IMR-90 (cell line): ENCODE measurements at regions not wholly inside any gene's neighbourhood (a gene's known extent, or its start where the extent isn't known, plus 50 kb on each side); places are given as distances from the start of the nearest gene placed in this dataset.

Experiments
- ATAC-seq: fragments of 200-7000 bp; cut with Tn5 transposase; 2 replicates; pipeline ENCODE4 v1.9.1; 2020; ENCODE audit warnings: low read depth, mild to moderate bottlenecking, moderate library complexity
- BruUV-seq: library from RNA; stranded (reverse); fragments of 400-500 nt; replicated peaks from 2 replicates; lab custom pipeline; 2021; lab: Mats Ljungman, UMichigan
- CTCF ChIA-PET: fragments of 300-600 bp; formaldehyde crosslinking; extraction: SDS; loops from one replicate; lab custom pipeline; 2021; ENCODE audit warnings: antibody characterized with exemption; lab: Yijun Ruan, JAX
- POLR2A ChIA-PET: fragments of 300-600 bp; sonication (Branson Sonifier 250); formaldehyde crosslinking; loops from one replicate; lab custom pipeline; 2022; ENCODE audit warnings: antibody characterized with exemption; ENCODE audit not compliant: unreplicated experiment; lab: Charles Lee
- DNase-seq: peaks from one replicate; pipeline ENCODE4 v3.0.0; 2013
- H2AFZ ChIP-seq: replicated peaks from 2 replicates; pipeline ENCODE3; 2013; ENCODE audit warnings: low read length, mild to moderate bottlenecking; ENCODE audit not compliant: poor library complexity
- H2AK5ac ChIP-seq: 2 replicates; pipeline ENCODE4 v1.6.1; 2013; ENCODE audit warnings: low read depth, low read length, inconsistent platforms
- H2AK9ac ChIP-seq: replicated peaks from 2 replicates; pipeline ENCODE3; 2013; ENCODE audit warnings: mild to moderate bottlenecking, low read depth, low read length, moderate library complexity; ENCODE audit not compliant: poor library complexity
- H2BK120ac ChIP-seq: 2 replicates; pipeline ENCODE4 v1.6.1; 2013; ENCODE audit warnings: low read depth, low read length, inconsistent platforms
- H2BK15ac ChIP-seq: 3 replicates; pipeline ENCODE4 v1.6.1; 2013; ENCODE audit warnings: low read depth, low read length, inconsistent platforms
- H2BK20ac ChIP-seq: 2 replicates; pipeline ENCODE4 v1.6.1; 2013; ENCODE audit warnings: low read depth, mild to moderate bottlenecking, inconsistent platforms, low read length, moderate library complexity
- H2BK5ac ChIP-seq: 2 replicates; pipeline ENCODE4 v1.6.1; 2013; ENCODE audit warnings: mild to moderate bottlenecking, low read depth, low read length, inconsistent platforms; ENCODE audit not compliant: poor library complexity, severe bottlenecking
- H3K14ac ChIP-seq: replicated peaks from 2 replicates; pipeline ENCODE4 v1.6.1; 2013; ENCODE audit warnings: low read depth, low read length, inconsistent platforms
- H3K18ac ChIP-seq: 2 replicates; pipeline ENCODE4 v1.6.1; 2013; ENCODE audit warnings: low read depth, low read length, control low read depth
- H3K23ac ChIP-seq: 2 replicates; pipeline ENCODE4 v1.6.1; 2013; ENCODE audit warnings: low read depth, low read length, inconsistent platforms
- H3K27ac ChIP-seq: 2 replicates; pipeline ENCODE4 v1.5.1; 2013; ENCODE audit warnings: mild to moderate bottlenecking, control low read depth, low read length; ENCODE audit not compliant: insufficient read depth
- H3K27me3 ChIP-seq: 2 replicates; pipeline ENCODE4 v1.6.1; 2013; ENCODE audit warnings: low read length; ENCODE audit not compliant: control insufficient read depth, insufficient read depth
- H3K36me3 ChIP-seq: 2 replicates; pipeline ENCODE4 v1.6.1; 2013; ENCODE audit warnings: low read length, mixed read lengths; ENCODE audit not compliant: control insufficient read depth, insufficient read depth
- H3K4ac ChIP-seq: 2 replicates; pipeline ENCODE4 v1.6.1; 2013; ENCODE audit warnings: low read depth, low read length, inconsistent platforms
- H3K4me1 ChIP-seq: 2 replicates; pipeline ENCODE4 v1.6.1; 2013; ENCODE audit warnings: low read length, mixed read lengths; ENCODE audit not compliant: control insufficient read depth, insufficient read depth
- H3K4me2 ChIP-seq: 2 replicates; pipeline ENCODE4 v1.6.1; 2013; ENCODE audit warnings: low read depth, mild to moderate bottlenecking, control low read depth, low read length, moderate library complexity
- H3K4me3 ChIP-seq: 2 replicates; pipeline ENCODE4 v1.5.1; 2013; ENCODE audit warnings: low read depth, mild to moderate bottlenecking, control low read depth, low read length, moderate library complexity; ENCODE audit not compliant: insufficient read depth
- H3K56ac ChIP-seq: 2 replicates; pipeline ENCODE4 v1.6.1; 2013; ENCODE audit warnings: low read length, inconsistent platforms; ENCODE audit not compliant: insufficient read depth; ENCODE audit errors: extremely low read depth
- H3K79me1 ChIP-seq, 2 experiments: 2 replicates each; pipeline ENCODE4 v1.6.1; 2013; ENCODE audit warnings: low read length in 2 of 2, inconsistent platforms in 1 of 2, low read depth in 1 of 2
- H3K9ac ChIP-seq: 2 replicates; pipeline ENCODE4 v1.6.1; 2013; ENCODE audit warnings: low read depth, low read length, control low read depth
- H3K9me1 ChIP-seq: 2 replicates; pipeline ENCODE4 v1.6.1; 2013; ENCODE audit warnings: low read length, inconsistent platforms; ENCODE audit not compliant: insufficient read depth
- H3K9me3 ChIP-seq: 2 replicates; pipeline ENCODE4 v1.6.1; 2013; ENCODE audit warnings: low read length; ENCODE audit not compliant: control insufficient read depth, insufficient read depth
- H4K20me1 ChIP-seq: 2 replicates; pipeline ENCODE4 v1.6.1; 2013; ENCODE audit warnings: low read length, inconsistent platforms; ENCODE audit not compliant: insufficient read depth
- H4K5ac ChIP-seq: 2 replicates; pipeline ENCODE4 v1.6.1; 2013; ENCODE audit warnings: mild to moderate bottlenecking, low read depth, low read length, control low read depth
- H4K8ac ChIP-seq, 2 experiments: 2 replicates each; pipeline ENCODE4 v1.6.1; 2013; ENCODE audit warnings: low read depth in 2 of 2, low read length in 2 of 2, control low read depth in 1 of 2, inconsistent platforms in 1 of 2
- H4K91ac ChIP-seq: 2 replicates; pipeline ENCODE4 v1.6.1; 2013; ENCODE audit warnings: low read depth, low read length, inconsistent platforms; ENCODE audit not compliant: insufficient read depth
- BHLHE40 ChIP-seq: fragments of 150-350 bp; IDR thresholded peaks from 2 replicates; pipeline ENCODE4 v1.6.1; 2016; ENCODE audit warnings: mild to moderate bottlenecking, low read depth, low read length
- CEBPB ChIP-seq: IDR thresholded peaks from 2 replicates; pipeline ENCODE4 v1.6.1; 2012; ENCODE audit warnings: low read depth, low read length, improper control_type of control experiment
- CHD1 ChIP-seq: IDR thresholded peaks from 2 replicates; pipeline ENCODE4 v1.6.1; 2012; ENCODE audit warnings: low read depth, low read length, improper control_type of control experiment
- ELK1 ChIP-seq: fragments of 150-350 bp; IDR thresholded peaks from 2 replicates; pipeline ENCODE4 v1.6.1; 2016; ENCODE audit warnings: low read depth, mild to moderate bottlenecking, low read length, moderate library complexity, borderline replicate concordance
- FOS ChIP-seq: fragments of 150-350 bp; IDR thresholded peaks from 2 replicates; pipeline ENCODE4 v1.6.1; 2016; ENCODE audit warnings: low read depth, low read length
- MAFK ChIP-seq: IDR thresholded peaks from 2 replicates; pipeline ENCODE4 v1.6.1; 2012; ENCODE audit warnings: low read depth, low read length, improper control_type of control experiment
- MAZ ChIP-seq: IDR thresholded peaks from 2 replicates; pipeline ENCODE4 v1.6.1; 2012; ENCODE audit warnings: low read depth, mild to moderate bottlenecking, low read length, improper control_type of control experiment, moderate library complexity, borderline replicate concordance
- MXI1 ChIP-seq: IDR thresholded peaks from 2 replicates; pipeline ENCODE4 v1.6.1; 2012; ENCODE audit warnings: low read depth, mild to moderate bottlenecking, low read length, moderate library complexity, borderline replicate concordance
- NFE2L2 ChIP-seq: fragments of 150-350 bp; IDR thresholded peaks from 2 replicates; pipeline ENCODE4 v1.6.1; 2016; ENCODE audit warnings: low read depth, mild to moderate bottlenecking, low read length
- POLR2A ChIP-seq: IDR thresholded peaks from 2 replicates; pipeline ENCODE4 v1.6.1; 2012; ENCODE audit warnings: mild to moderate bottlenecking, low read depth, low read length
- RAD21 ChIP-seq: IDR thresholded peaks from 2 replicates; pipeline ENCODE4 v1.6.1; 2012; ENCODE audit warnings: low read length, improper control_type of control experiment
- RCOR1 ChIP-seq: IDR thresholded peaks from 2 replicates; pipeline ENCODE4 v1.6.1; 2012; ENCODE audit warnings: mild to moderate bottlenecking, low read length, improper control_type of control experiment; ENCODE audit not compliant: insufficient replicate concordance
- RFX5 ChIP-seq: IDR thresholded peaks from 2 replicates; pipeline ENCODE4 v1.8.0; 2012; ENCODE audit warnings: low read depth, mild to moderate bottlenecking, low read length, moderate library complexity
- SMC3 ChIP-seq: fragments of 150-350 bp; IDR thresholded peaks from 2 replicates; pipeline ENCODE4 v1.6.1; 2016; ENCODE audit warnings: low read depth, mild to moderate bottlenecking, antibody characterized with exemption, low read length, moderate library complexity
- WGBS, 2 experiments: methylation state at CpG; one replicate each; pipeline versions ENCODE4 v1.1.5 to v1.1.7; 2013; ENCODE audit warnings: missing lambda C conversion rate in 2 of 2; ENCODE audit not compliant: insufficient read length in 1 of 2; ENCODE audit errors: extremely low coverage in 2 of 2; 5-methylcytosine and 5-hydroxymethylcytosine counted together
- dilution Hi-C: fragments of 300-500 bp; cut with HindIII; formaldehyde crosslinking; loops from one replicate; pipeline ENCODE4 v1.14.3; 2018; ENCODE audit warnings: low sequenced_read_pairs; ENCODE audit not compliant: unreplicated experiment
- in situ Hi-C: fragments of 300-500 bp; cut with MboI; formaldehyde crosslinking; loops from 3 replicates; pipeline ENCODE4 v1.14.3; 2019; ENCODE audit warnings: low sequenced_read_pairs, inconsistent platforms, mixed read lengths
- intact Hi-C: fragments of 100-400 bp; cut with micrococcal nuclease; formaldehyde crosslinking; loops from 2 replicates; pipeline ENCODE4 v1.10.0; 2022
- TF ChIP-seq, protein P1 (sequence below): fragments of 150-350 bp; IDR thresholded peaks from 2 replicates; pipeline ENCODE4 v1.6.1; 2017; ENCODE audit warnings: mild to moderate bottlenecking, antibody characterized with exemption, low read length, low read depth
- TF ChIP-seq, protein P2 (sequence below): conservative IDR thresholded peaks from 2 replicates; pipeline ENCODE4 v1.5.1; 2012; ENCODE audit warnings: mild to moderate bottlenecking, low read depth, low read length, improper control_type of control experiment

DNA sequence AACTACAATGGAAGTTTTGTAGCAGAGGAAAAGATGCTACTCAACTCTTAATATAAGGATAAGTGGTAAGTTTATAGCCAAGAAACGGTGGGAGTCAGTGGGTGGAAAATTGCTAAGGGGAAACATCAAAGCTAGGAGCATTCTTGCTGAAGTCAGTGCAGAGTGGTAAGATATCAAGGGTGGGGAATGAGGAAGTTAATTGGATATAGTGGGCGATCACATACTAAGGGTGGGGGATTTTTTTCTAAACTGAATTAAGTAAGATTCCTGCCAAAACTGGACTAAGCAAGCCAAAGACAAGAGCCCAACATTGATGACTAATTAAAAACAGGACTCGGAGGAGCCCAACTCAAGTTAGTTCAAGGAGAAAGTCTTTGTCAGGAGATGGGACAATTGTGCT lies 525.4 kb downstream of the CCDC85A start:
- no peaks in the 10 kb centered on the region for H4K20me1 ChIP-seq
- no peak overlapping the region for H2BK120ac ChIP-seq
- H3K4me1 ChIP-seq: no peaks in the 10 kb centered on the region
- no peak overlapping the region for H4K91ac ChIP-seq
- H4K8ac ChIP-seq: no peak overlapping the region
- no peak overlapping the region for H3K4me2 ChIP-seq
- no TSS peak for BruUV-seq
- no peak overlapping the region for H2AK5ac ChIP-seq
- H3K27ac ChIP-seq: no peak overlapping the region
- no peak for TF ChIP-seq POLR2A
- TF ChIP-seq MAFK: no peak
- no peak for TF ChIP-seq RCOR1
- TF ChIP-seq BHLHE40: no peak
- no peak for TF ChIP-seq SMC3
- TF ChIP-seq CHD1: no peak
- TF ChIP-seq MAZ: no peak
- TF ChIP-seq FOS: no peak
- TF ChIP-seq CEBPB: no peak
- no peak for TF ChIP-seq RFX5
- no peak for TF ChIP-seq RAD21
- TF ChIP-seq, protein P1, sequence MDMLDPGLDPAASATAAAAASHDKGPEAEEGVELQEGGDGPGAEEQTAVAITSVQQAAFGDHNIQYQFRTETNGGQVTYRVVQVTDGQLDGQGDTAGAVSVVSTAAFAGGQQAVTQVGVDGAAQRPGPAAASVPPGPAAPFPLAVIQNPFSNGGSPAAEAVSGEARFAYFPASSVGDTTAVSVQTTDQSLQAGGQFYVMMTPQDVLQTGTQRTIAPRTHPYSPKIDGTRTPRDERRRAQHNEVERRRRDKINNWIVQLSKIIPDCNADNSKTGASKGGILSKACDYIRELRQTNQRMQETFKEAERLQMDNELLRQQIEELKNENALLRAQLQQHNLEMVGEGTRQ: no peak
- no peak for TF ChIP-seq MXI1
- TF ChIP-seq NFE2L2: no peak
- TF ChIP-seq, protein P2, sequence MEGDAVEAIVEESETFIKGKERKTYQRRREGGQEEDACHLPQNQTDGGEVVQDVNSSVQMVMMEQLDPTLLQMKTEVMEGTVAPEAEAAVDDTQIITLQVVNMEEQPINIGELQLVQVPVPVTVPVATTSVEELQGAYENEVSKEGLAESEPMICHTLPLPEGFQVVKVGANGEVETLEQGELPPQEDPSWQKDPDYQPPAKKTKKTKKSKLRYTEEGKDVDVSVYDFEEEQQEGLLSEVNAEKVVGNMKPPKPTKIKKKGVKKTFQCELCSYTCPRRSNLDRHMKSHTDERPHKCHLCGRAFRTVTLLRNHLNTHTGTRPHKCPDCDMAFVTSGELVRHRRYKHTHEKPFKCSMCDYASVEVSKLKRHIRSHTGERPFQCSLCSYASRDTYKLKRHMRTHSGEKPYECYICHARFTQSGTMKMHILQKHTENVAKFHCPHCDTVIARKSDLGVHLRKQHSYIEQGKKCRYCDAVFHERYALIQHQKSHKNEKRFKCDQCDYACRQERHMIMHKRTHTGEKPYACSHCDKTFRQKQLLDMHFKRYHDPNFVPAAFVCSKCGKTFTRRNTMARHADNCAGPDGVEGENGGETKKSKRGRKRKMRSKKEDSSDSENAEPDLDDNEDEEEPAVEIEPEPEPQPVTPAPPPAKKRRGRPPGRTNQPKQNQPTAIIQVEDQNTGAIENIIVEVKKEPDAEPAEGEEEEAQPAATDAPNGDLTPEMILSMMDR: no peak
- no peak for TF ChIP-seq ELK1
- H3K4ac ChIP-seq: no peak overlapping the region
- no peak overlapping the region for H2BK15ac ChIP-seq
- H3K9me3 ChIP-seq: no peaks in the 10 kb centered on the region; the same call in 1 of the 2 replicates
- H3K27me3 ChIP-seq: no peaks in the 10 kb centered on the region
- ChIA-PET POLR2A (no interaction called here), CTCF (no interaction called here)
- no peak overlapping the region for H3K14ac ChIP-seq
- H2BK20ac ChIP-seq: no peak overlapping the region
- no peaks in the 10 kb centered on the region for H3K36me3 ChIP-seq
- H3K18ac ChIP-seq: no peak overlapping the region
- no peaks in the 10 kb centered on the region for H3K9me1 ChIP-seq
- intact Hi-C loops (no loop called here), in situ Hi-C loops (no loop called here), dilution Hi-C loops (no loop called here)
- ATAC-seq (no peak), DNase-seq (no peak)
- no peak overlapping the region for H3K4me3 ChIP-seq
- no peak overlapping the region for H4K5ac ChIP-seq
- WGBS, 2 experiments: no CpG with 5 or more reads among the region's 3 CpGs
- H2AK9ac ChIP-seq: no peak overlapping the region
- no peak overlapping the region for H3K9ac ChIP-seq
- no peak overlapping the region for H2BK5ac ChIP-seq
- no peak overlapping the region for H3K56ac ChIP-seq
- H3K23ac ChIP-seq: no peak overlapping the region
- H3K79me1 ChIP-seq: no peaks in the 10 kb centered on the region
- no peak overlapping the region for H2AFZ ChIP-seq
